Ishikawa (cell line): ENCODE measurements at regions not wholly inside any gene's neighbourhood (a gene's known extent, or its start where the extent isn't known, plus 50 kb on each side); places are given as distances from the start of the nearest gene placed in this dataset.

Experiments used
- CEBPB ChIP-seq: IDR thresholded peaks from 2 replicates; pipeline ENCODE4 v1.6.1; 2012
- CREB1 ChIP-seq: IDR thresholded peaks from 2 replicates; pipeline ENCODE4 v1.6.1; 2012; ENCODE audit warnings: low read depth
- EGR1 ChIP-seq: IDR thresholded peaks from 2 replicates; pipeline ENCODE4 v1.6.1; 2012
- EP300 ChIP-seq: IDR thresholded peaks from 2 replicates; pipeline ENCODE4 v1.6.1; 2012; ENCODE audit warnings: borderline replicate concordance
- FOXM1 ChIP-seq: IDR thresholded peaks from 2 replicates; pipeline ENCODE4 v1.6.1; 2012; ENCODE audit warnings: low read depth, borderline replicate concordance
- MAX ChIP-seq: IDR thresholded peaks from 2 replicates; pipeline ENCODE4 v1.6.1; 2012
- NFIC ChIP-seq: IDR thresholded peaks from 2 replicates; pipeline ENCODE4 v1.6.1; 2012
- RAD21 ChIP-seq: IDR thresholded peaks from 2 replicates; pipeline ENCODE4 v1.6.1; 2012; ENCODE audit warnings: low read depth
- REST ChIP-seq: IDR thresholded peaks from 2 replicates; pipeline ENCODE4 v1.6.1; 2012; ENCODE audit warnings: low read depth, mild to moderate bottlenecking
- TAF1 ChIP-seq: IDR thresholded peaks from 2 replicates; pipeline ENCODE4 v1.6.1; 2012; ENCODE audit warnings: low read depth, mild to moderate bottlenecking
- TCF12 ChIP-seq: IDR thresholded peaks from 2 replicates; pipeline ENCODE4 v1.6.1; 2012; ENCODE audit warnings: low read depth
- TEAD4 ChIP-seq: IDR thresholded peaks from 2 replicates; pipeline ENCODE4 v1.6.1; 2012
- USF1 ChIP-seq: IDR thresholded peaks from 2 replicates; pipeline ENCODE4 v1.6.1; 2012
- YY1 ChIP-seq: IDR thresholded peaks from 2 replicates; pipeline ENCODE4 v1.6.1; 2012; ENCODE audit warnings: low read depth
- ZBTB7A ChIP-seq: IDR thresholded peaks from 2 replicates; pipeline ENCODE4 v1.6.1; 2012; ENCODE audit warnings: low read depth

- TF ChIP-seq USF1 (no peak), REST (no peak), TAF1 (no peak), YY1 (no peak), ZBTB7A (no peak), TCF12 (no peak), MAX (no peak), EP300 (no peak), EGR1 (no peak), NFIC (no peak), CEBPB (no peak)
Observed at GRCh38 chr1:30305519-30305918, 417.9 kb downstream of the MATN1 start.

- no peak for TF ChIP-seq MAX
- no peak for TF ChIP-seq FOXM1
Observed at GRCh38 chr1:30305061-30305460, 418.3 kb downstream of the MATN1 start.

- TF ChIP-seq YY1 (no peak), CEBPB (no peak), TEAD4 (no peak), REST (no peak), NFIC (no peak), TCF12 (no peak), EGR1 (no peak), EP300 (no peak), USF1 (no peak)
Observed at GRCh38 chr1:30304080-30304479, 419.3 kb downstream of the MATN1 start.

GRCh38 chr1:30303387-30303786, 420.0 kb downstream of the MATN1 start:
- no peak for TF ChIP-seq TCF12
- TF ChIP-seq EP300: no peak
- TF ChIP-seq ZBTB7A: no peak
- TF ChIP-seq CEBPB: no peak
- no peak for TF ChIP-seq TEAD4

- no peak for TF ChIP-seq EGR1
- TF ChIP-seq USF1: no peak
- TF ChIP-seq YY1: no peak
- no peak for TF ChIP-seq REST
- TF ChIP-seq ZBTB7A: no peak
- TF ChIP-seq CREB1: no peak
- no peak for TF ChIP-seq RAD21
- TF ChIP-seq NFIC: no peak
- TF ChIP-seq TCF12: no peak
- TF ChIP-seq TAF1: no peak
- no peak for TF ChIP-seq FOXM1
- TF ChIP-seq TEAD4: no peak
- TF ChIP-seq EP300: no peak
- no peak for TF ChIP-seq MAX
- no peak for TF ChIP-seq CEBPB
Observed at GRCh38 chr1:30302858-30303257, 420.5 kb downstream of the MATN1 start.
